GM21576 (cell line): ENCODE measurements at regions not wholly inside any gene's neighbourhood (a gene's known extent, or its start where the extent isn't known, plus 50 kb on each side); places are given as distances from the start of the nearest gene placed in this dataset.

Experiments
- ATAC-seq: cut with Tn5 transposase; IDR thresholded peaks from one replicate; pipeline ENCODE4 v1.9.1; 2021; ENCODE audit warnings: mild to moderate bottlenecking, moderate library complexity; ENCODE audit not compliant: unreplicated experiment

- no peak for ATAC-seq
Measured at GRCh38 chr20:7038029-7038428, 270.5 kb downstream of the BMP2 start.

DNA sequence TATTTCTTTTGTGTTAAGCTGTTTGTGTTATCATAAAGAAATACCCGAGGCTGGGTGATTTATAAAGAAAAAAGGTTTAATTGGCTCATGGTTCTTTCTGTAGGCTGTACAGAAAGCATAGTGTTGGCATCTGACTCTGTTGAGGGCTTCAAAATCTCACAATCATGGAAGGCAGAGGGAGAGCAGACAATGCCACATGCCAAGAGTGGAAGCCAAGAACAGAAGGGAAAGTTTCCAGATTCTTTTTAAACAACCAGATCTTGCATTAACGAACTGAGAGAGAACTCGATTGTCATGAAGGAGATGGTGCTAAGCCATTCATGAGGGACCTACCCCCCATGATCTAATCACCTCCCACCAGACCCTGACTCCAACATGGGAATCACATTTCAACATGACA lies 290.1 kb downstream of the BMP2 start:
- no peak for ATAC-seq

DNA sequence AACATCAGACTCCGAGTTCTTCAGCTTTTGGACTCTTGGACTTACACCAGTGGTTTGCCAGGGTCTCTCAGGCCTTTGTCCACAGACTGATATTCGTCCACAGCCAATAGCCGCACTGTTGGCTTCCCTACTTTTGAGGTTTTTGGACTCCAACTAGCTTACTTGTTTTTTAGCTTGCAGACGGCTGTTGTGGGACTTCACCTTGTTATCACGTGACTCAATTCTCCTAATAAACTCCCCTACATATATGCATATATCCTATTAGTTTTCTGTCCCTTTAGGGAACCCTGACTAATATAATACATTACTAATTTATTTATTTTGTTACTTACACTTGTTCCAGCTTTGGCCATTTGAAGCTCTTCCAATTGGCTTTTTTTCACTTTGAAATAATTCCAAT lies 311.3 kb downstream of the BMP2 start:
- ATAC-seq, result no peak

GRCh38 chr20:7080472-7080871 lies 313.0 kb downstream of the BMP2 start:
- no peak for ATAC-seq

GRCh38 chr20:7085467-7085866 lies 318.0 kb downstream of the BMP2 start:
- no peak for ATAC-seq

DNA sequence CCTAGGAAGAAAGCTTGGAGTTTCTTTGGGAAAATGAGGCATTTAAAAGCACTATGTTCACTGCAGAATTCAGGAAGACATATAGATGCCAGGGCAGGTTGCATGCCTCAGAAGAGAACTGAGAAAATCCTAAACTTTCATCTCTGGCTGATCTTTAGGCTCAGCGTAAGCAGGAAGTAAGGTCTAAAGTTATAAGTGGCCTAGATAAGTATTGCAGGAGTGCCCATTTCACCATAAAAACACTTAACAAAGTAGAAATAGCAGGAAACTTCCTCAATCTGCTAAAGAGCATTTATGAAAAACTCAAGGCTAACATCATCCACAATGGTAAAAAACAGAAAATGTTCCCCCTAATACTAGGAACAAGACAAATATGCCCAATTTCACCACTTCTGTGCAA lies 320.3 kb downstream of the BMP2 start:
- ATAC-seq, result no peak

GRCh38 chr20:7090001-7090400 lies 322.5 kb downstream of the BMP2 start:
- ATAC-seq, result no peak

DNA sequence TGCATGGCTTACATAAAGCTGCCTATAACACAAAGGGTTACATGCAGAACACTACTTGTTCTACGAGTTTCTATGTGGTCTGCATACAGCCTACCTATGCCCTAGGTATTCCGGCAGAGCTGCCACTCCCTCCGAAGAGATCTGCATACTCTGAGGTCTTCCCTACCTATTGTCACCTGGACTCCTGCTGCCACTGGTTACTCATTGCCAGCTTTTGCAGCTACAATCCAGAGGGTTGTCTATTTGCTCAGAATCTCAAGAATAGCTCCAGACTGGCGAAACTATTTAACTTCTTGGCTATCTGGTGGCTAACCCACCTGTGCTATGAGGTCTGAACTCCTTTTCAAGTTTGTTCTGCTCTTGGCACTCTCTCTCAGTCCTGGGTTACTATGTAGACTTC lies 323.3 kb downstream of the BMP2 start:
- no peak for ATAC-seq

DNA sequence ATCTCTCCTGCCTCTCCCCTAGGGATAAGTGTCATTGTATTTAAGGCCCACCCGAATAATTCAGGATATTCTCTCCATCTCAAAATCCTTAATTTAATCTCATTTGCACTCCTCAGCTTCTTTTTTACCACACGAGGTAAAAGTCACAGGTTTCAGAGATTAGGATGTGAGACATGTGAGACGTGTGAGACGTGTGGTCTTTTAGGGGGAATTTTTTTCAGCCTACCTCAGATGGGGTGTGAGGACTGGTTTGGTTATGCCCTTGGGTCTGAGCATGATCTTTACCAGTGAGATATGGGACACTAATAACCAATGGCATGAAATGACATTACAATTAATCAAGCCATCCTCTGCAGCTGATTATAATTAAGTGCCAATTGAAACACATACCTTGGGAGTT lies 324.2 kb downstream of the BMP2 start:
- no peak for ATAC-seq

GRCh38 chr20:7094438-7094997 lies 327.0 kb downstream of the BMP2 start:
- no peak for ATAC-seq

- no peak for ATAC-seq
Measured at GRCh38 chr20:7106910-7107309, 339.4 kb downstream of the BMP2 start.

GRCh38 chr20:7108929-7109328 lies 341.4 kb downstream of the BMP2 start:
- ATAC-seq, result no peak

GRCh38 chr20:7113577-7114466 lies 346.3 kb downstream of the BMP2 start:
- no peak for ATAC-seq

DNA sequence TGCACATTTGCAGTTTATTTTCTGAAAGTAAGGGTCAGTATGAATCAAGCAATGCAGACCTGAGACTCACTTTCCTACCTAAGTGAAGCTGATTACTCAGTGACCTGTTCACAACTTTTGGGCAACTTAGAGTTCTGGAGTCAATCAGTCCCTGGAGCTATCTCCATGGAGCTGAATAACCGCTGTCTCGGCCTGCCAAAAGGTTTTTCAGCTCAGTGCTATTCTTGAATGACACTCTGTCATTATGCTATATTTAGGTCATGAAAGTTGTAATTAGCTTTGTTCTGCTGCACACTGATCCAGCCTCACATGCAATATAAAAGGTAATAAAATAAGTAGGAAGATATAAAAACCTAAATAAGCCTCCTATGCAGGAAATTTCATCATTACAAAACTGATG lies 356.0 kb downstream of the BMP2 start:
- ATAC-seq, result no peak

- ATAC-seq, result no peak
Measured at GRCh38 chr20:7124120-7124519, 356.6 kb downstream of the BMP2 start.

DNA sequence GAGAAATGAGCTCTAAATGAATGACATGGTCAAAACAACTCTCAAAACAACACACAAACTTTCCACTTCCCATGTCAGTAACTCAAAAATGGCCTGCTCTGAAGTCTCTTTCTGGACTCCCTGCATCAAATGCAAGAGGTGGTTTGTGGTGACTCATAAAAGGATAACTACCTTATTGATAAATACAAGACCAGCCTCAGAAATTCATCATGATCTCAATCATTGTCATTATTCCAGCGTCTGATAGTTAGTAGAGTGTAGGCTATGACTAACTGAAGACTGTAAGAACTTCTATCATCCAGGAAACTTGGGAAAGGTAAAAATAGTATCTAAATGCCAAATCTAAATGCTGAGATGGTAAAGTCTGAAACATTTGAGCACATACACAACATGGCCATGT lies 369.4 kb downstream of the BMP2 start:
- no peak for ATAC-seq

DNA sequence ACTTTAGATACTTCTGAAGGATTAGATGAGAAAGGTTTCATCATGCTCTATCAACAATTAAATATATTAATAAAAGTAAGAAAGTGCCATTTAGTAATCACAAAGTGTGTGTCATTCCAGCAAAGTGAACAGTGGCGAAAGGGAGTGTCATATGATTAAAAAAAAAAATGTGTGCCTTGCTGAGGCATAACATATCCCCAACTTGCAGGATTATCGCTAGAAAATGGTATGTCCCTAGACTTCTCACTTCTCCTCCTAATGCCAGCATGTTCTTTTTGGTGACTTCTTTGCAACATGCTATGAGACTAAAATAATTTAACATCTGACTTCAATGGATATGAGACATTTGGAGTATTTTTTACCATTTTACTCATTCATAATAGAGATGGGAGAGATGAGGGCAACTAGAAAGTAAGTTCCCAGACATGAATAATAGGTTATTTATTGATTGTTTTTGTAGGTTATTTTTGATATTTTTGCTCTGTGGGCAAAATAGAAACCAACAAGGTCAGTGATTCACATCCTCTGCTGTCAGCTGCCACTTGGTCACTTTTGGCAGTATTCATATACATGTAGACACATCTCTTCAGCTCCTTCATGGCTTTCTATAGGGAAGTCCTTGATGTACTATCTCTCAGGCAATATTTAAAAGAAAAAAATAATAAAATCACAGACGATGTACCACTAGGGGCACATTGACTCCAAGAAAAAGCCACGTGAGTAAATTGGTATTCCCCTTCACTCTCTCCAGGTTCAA lies 370.1 kb downstream of the BMP2 start:
- ATAC-seq, result no peak

- no peak for ATAC-seq
Measured at GRCh38 chr20:7144464-7144863, 377.0 kb downstream of the BMP2 start.

GRCh38 chr20:7146552-7147219 lies 379.2 kb downstream of the BMP2 start:
- no peak for ATAC-seq

DNA sequence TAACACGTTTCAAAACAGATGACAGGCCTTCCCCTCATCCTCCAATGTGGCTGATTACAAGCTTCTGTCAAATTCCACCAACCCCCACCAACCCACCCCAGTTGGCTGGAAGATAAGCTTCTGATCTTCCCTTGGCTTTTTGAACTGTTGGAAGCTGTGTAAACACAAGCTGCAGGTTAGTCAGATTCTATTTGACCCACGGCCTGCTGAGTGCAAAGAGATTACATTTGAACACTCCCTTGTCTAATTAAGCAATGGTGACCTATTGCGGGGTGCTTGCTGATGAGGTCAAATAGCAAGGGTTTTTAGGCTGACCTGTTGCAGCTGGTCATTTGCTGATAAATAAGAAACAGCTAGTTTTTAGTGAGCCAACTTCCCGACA lies 379.7 kb downstream of the BMP2 start:
- no peak for ATAC-seq

DNA sequence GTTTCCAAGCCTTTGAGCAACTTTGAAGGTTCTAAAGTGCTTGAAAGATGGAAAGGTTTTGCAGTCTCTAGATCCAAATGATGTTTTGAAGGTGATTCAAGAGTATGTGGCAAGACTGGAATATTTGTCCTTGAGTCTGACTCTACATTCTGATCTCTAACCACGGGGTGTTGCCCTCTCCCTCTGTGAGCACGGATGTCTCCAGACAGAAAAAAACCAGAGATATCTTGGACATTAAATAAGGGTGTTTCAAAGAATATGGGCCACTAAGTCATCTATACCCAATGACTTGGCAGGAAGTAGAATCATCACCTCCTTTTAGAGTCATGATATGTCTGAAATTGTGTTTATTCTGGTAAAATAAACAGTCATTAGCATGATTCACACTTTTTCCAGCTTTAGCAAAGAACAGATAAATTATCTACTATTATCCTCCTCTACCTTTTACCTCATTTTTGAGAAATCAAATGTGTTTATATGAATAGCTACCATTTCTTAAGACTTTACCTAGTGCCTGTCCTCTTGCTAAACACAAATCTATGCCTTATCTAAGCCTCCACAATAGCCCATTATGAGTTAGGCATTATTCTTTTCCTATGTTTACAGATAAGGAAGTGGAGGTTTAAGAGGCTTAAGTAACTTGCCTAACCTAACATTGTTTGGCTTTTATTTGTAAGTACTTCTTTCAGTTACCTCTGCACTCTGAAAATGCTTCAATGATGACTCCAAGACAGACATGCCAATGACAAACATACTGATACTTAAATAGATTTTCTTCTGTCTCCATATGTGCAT lies 384.4 kb downstream of the BMP2 start:
- no peak for ATAC-seq
